A549 (cell line): ENCODE measurements at regions not wholly inside any gene's neighbourhood (a gene's known extent, or its start where the extent isn't known, plus 50 kb on each side); places are given as distances from the start of the nearest gene placed in this dataset.

Source experiments
- ATAC-seq, 2 experiments: fragments of 200-7000 bp in 1 of 2; fragments of >200 bp in 1 of 2; cut with Nextera tagmentation in 1 of 2; cut with Tn5 transposase in 1 of 2; 3 replicates each; pipeline versions ENCODE4 v1.8.0 to v1.9.1; 2018 to 2020; ENCODE audit warnings: mild to moderate bottlenecking in 1 of 2, moderate library complexity in 1 of 2
- CTCF ChIA-PET: fragments of 300-600 bp; sonication (Branson Sonifier 250); formaldehyde crosslinking; extraction: SDS; loops from one replicate; lab custom pipeline; 2021; ENCODE audit warnings: antibody characterized with exemption, inconsistent platforms; lab: Yijun Ruan, JAX
- POLR2A ChIA-PET: fragments of 350-600 bp; formaldehyde crosslinking; extraction: SDS; loops from one replicate; lab custom pipeline; 2021; ENCODE audit warnings: antibody characterized with exemption, inconsistent platforms; lab: Yijun Ruan, JAX
- DNase-seq, 2 experiments: peaks; one replicate each; pipeline versions ENCODE4 v3.0.0 to v3.0.0-alpha.2; 2011 to 2016; ENCODE audit warnings: low read depth in 1 of 2, low spot score in 1 of 2
- FAIRE-seq: peaks from 2 replicates; lab custom pipeline; 2011; peaks lifted over from hg19 to GRCh38; lab: Jason Lieb, UNC
- H3K27ac ChIP-seq, 2 experiments: fragments of >200 bp; sonication (Bioruptor Twin); formaldehyde crosslinking; 3 replicates each; pipeline ENCODE4 v1.5.1; 2016 to 2017
- H3K4me1 ChIP-seq: fragments of >200 bp; sonication (Bioruptor Twin); formaldehyde crosslinking; 3 replicates; pipeline ENCODE4 v1.6.1; 2016
- H3K4me2 ChIP-seq: fragments of >200 bp; sonication (Bioruptor Twin); formaldehyde crosslinking; 3 replicates; pipeline ENCODE4 v1.6.1; 2016
- H3K4me3 ChIP-seq: fragments of >200 bp; sonication (Bioruptor Twin); formaldehyde crosslinking; 3 replicates; pipeline ENCODE4 v1.5.1; 2016
- H3K9me3 ChIP-seq: fragments of >200 bp; sonication (Bioruptor Twin); formaldehyde crosslinking; 3 replicates; pipeline ENCODE4 v1.6.1; 2016
- BHLHE40 ChIP-seq: IDR thresholded peaks from 2 replicates; pipeline ENCODE4 v1.6.1; 2012; ENCODE audit warnings: low read depth, low read length, inconsistent platforms
- CEBPB ChIP-seq, 2 experiments: fragments of >200 bp in 1 of 2; sonication (Bioruptor Twin) in 1 of 2; formaldehyde crosslinking in 1 of 2; IDR thresholded peaks; 2 replicates each; pipeline ENCODE4 v1.6.1; 2012 to 2016
- CHD2 ChIP-seq: fragments of 150-350 bp; IDR thresholded peaks from 2 replicates; pipeline ENCODE4 v1.6.1; 2014; ENCODE audit warnings: low read length; ENCODE audit not compliant: partially characterized antibody
- CHD4 ChIP-seq: fragments of 200-600 bp; sonication (generic); IDR thresholded peaks from 2 replicates; pipeline ENCODE4 v1.6.1; 2016; ENCODE audit warnings: antibody characterized with exemption, mild to moderate bottlenecking, borderline replicate concordance
- E2F6 ChIP-seq: IDR thresholded peaks from 2 replicates; pipeline ENCODE4 v1.6.1; 2012; ENCODE audit warnings: low read depth, borderline replicate concordance
- ELK1 ChIP-seq: fragments of 150-350 bp; IDR thresholded peaks from 2 replicates; pipeline ENCODE4 v1.6.1; 2014; ENCODE audit warnings: low read depth, mild to moderate bottlenecking, low read length
- ESRRA ChIP-seq: fragments of 150-350 bp; IDR thresholded peaks from 2 replicates; pipeline ENCODE4 v1.6.1; 2014; ENCODE audit warnings: mild to moderate bottlenecking, low read length, borderline replicate concordance
- GATA3 ChIP-seq: IDR thresholded peaks from 2 replicates; pipeline ENCODE4 v1.6.1; 2012; ENCODE audit warnings: borderline replicate concordance
- HOXB5 ChIP-seq: fragments of 250-450 bp; sonication (Bioruptor Pico); IDR thresholded peaks from 2 replicates; pipeline ENCODE4 v1.5.0; 2020; ENCODE audit warnings: mild to moderate bottlenecking, moderate library complexity
- JUNB ChIP-seq: fragments of >200 bp; sonication (Bioruptor Twin); formaldehyde crosslinking; IDR thresholded peaks from 2 replicates; pipeline ENCODE4 v1.6.1; 2016
- KDM5A ChIP-seq: fragments of 200-600 bp; sonication (generic); IDR thresholded peaks from 2 replicates; pipeline ENCODE4 v1.6.1; 2016; ENCODE audit warnings: antibody characterized with exemption, mild to moderate bottlenecking
- MAZ ChIP-seq: fragments of 150-350 bp; IDR thresholded peaks from 2 replicates; pipeline ENCODE4 v1.6.1; 2014; ENCODE audit warnings: antibody characterized with exemption, low read depth, low read length, borderline replicate concordance
- NPAS2 ChIP-seq: fragments of 250-450 bp; sonication (Bioruptor Pico); IDR thresholded peaks from 2 replicates; pipeline ENCODE4 v1.8.0; 2022; ENCODE audit warnings: mild to moderate bottlenecking, moderate library complexity, borderline replicate concordance
- NR3C1 ChIP-seq: fragments of >200 bp; sonication (Bioruptor Twin); formaldehyde crosslinking; IDR thresholded peaks from 3 replicates; pipeline ENCODE4 v1.6.1; 2017
- PHF8 ChIP-seq: fragments of 200-600 bp; sonication (generic); IDR thresholded peaks from 2 replicates; pipeline ENCODE4 v1.6.1; 2016; ENCODE audit warnings: low read depth, mild to moderate bottlenecking, antibody characterized with exemption, moderate library complexity, borderline replicate concordance
- RAD21 ChIP-seq, 2 experiments: fragments of >200 bp in 1 of 2; sonication (Bioruptor Twin) in 1 of 2; formaldehyde crosslinking in 1 of 2; IDR thresholded peaks in 1 of 2; conservative IDR thresholded peaks in 1 of 2; 2 replicates in 1 of 2; 3 replicates in 1 of 2; pipeline ENCODE4 v1.6.1; 2012 to 2018; ENCODE audit warnings: inconsistent platforms in 1 of 2
- RCOR1 ChIP-seq: fragments of 150-350 bp; IDR thresholded peaks from 2 replicates; pipeline ENCODE4 v1.6.1; 2014; ENCODE audit warnings: antibody characterized with exemption, low read length, low read depth
- SMC3 ChIP-seq: fragments of >200 bp; sonication (Bioruptor Twin); formaldehyde crosslinking; IDR thresholded peaks from 3 replicates; pipeline ENCODE4 v1.6.1; 2018; ENCODE audit warnings: inconsistent platforms
- TFCP2L1 ChIP-seq: fragments of 250-450 bp; sonication (Bioruptor Pico); IDR thresholded peaks from 2 replicates; pipeline ENCODE4 v1.5.0; 2021; ENCODE audit warnings: mild to moderate bottlenecking
- TP53 ChIP-seq: fragments of 250-450 bp; sonication (Bioruptor Pico); IDR thresholded peaks from 2 replicates; pipeline ENCODE4 v1.5.0; 2021; ENCODE audit warnings: mild to moderate bottlenecking, moderate library complexity
- ZC3H11A ChIP-seq: fragments of 450-650 bp; IDR thresholded peaks from 2 replicates; pipeline ENCODE4 v1.6.1; 2014; ENCODE audit warnings: antibody characterized with exemption, mild to moderate bottlenecking
- ZSCAN20 ChIP-seq: fragments of 250-450 bp; sonication (Bioruptor Pico); IDR thresholded peaks from 2 replicates; pipeline ENCODE4 v1.8.0; 2022; ENCODE audit warnings: mild to moderate bottlenecking, moderate library complexity
- WGBS: methylation state at CpG from one replicate; pipeline ENCODE4 v1.1.6; 2017; ENCODE audit errors: missing lambda C conversion rate; 5-methylcytosine and 5-hydroxymethylcytosine counted together
- TF ChIP-seq, protein P1 (sequence below): fragments of >200 bp; sonication (Bioruptor Twin); formaldehyde crosslinking; IDR thresholded peaks from 2 replicates; pipeline ENCODE4 v1.6.1; 2016
- TF ChIP-seq, protein P2 (sequence below): fragments of 450-650 bp; IDR thresholded peaks from 2 replicates; pipeline ENCODE4 v1.6.1; 2014; ENCODE audit warnings: antibody characterized with exemption

GRCh38 chr2:149709496-149710263, 122.1 kb upstream of the MMADHC start:
- Histone ChIP-seq H3K27ac (no peak overlapping the region), H3K4me2 (no peak overlapping the region), H3K9me3 (peaks cover 5% of the 10 kb centered on the region; the same call in 1 of the 3 replicates), H3K4me1 (no peaks in the 10 kb centered on the region), H3K4me3 (no peak overlapping the region)
- ATAC-seq (no peak), DNase-seq (no peak), FAIRE-seq (no peak)
- POLR2A ChIA-PET: no interaction called here
- CTCF ChIA-PET: no interaction called here
- WGBS: 63% methylated on average over 8 of the region's 8 CpGs
- no peak for TF ChIP-seq KDM5A
- no peak for TF ChIP-seq BHLHE40
- TF ChIP-seq TFCP2L1 (CRISPR knock-in tag): no peak
- TF ChIP-seq, protein P1, sequence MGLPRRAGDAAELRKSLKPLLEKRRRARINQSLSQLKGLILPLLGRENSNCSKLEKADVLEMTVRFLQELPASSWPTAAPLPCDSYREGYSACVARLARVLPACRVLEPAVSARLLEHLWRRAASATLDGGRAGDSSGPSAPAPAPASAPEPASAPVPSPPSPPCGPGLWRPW: no peak
- TF ChIP-seq E2F6: no peak

- CTCF ChIA-PET: interaction anchor here (1.1 kb wide), 1 partner anchor 12 kb away, joined by 3 read pairs; no protein-coding TSS in a partner anchor
- ATAC-seq (no peak), DNase-seq (no peak), FAIRE-seq (no peak)
- Histone ChIP-seq H3K4me3 (no peak overlapping the region), H3K27ac (no peak overlapping the region), H3K9me3 (peaks cover 5% of the 10 kb centered on the region; the same call in 1 of the 3 replicates), H3K4me1 (no peaks in the 10 kb centered on the region), H3K4me2 (no peak overlapping the region)
- 94% methylated on average over 2 of the region's 2 CpGs for WGBS
- POLR2A ChIA-PET: no interaction called here
- TF ChIP-seq RCOR1 (no peak), SMC3 (no peak), NPAS2 (no peak), CEBPB (IDR thresholded peaks at IDR 0.05) (no peak), JUNB (no peak), NR3C1 (no peak), MAZ (no peak), GATA3 (no peak), E2F6 (no peak), HOXB5 (no peak), ELK1 (no peak), RAD21 (conservative IDR thresholded peaks at IDR 0.05 in 1 of 2, IDR thresholded peaks at IDR 0.05 in 1 of 2) (no peak), CHD2 (no peak)
- TF ChIP-seq, protein P2, sequence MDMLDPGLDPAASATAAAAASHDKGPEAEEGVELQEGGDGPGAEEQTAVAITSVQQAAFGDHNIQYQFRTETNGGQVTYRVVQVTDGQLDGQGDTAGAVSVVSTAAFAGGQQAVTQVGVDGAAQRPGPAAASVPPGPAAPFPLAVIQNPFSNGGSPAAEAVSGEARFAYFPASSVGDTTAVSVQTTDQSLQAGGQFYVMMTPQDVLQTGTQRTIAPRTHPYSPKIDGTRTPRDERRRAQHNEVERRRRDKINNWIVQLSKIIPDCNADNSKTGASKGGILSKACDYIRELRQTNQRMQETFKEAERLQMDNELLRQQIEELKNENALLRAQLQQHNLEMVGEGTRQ: no peak
Observed at GRCh38 chr2:149703281-149703680, 115.7 kb upstream of the MMADHC start.

GRCh38 chr2:149702571-149702970, 115.0 kb upstream of the MMADHC start:
- Histone ChIP-seq H3K4me3 (no peak overlapping the region), H3K27ac (no peak overlapping the region), H3K4me2 (no peak overlapping the region), H3K9me3 (peaks cover 5% of the 10 kb centered on the region; the same call in 1 of the 3 replicates), H3K4me1 (no peaks in the 10 kb centered on the region)
- ChIA-PET CTCF (interaction anchor here (1.1 to 1.6 kb wide), 2 partner anchors 11 to 12 kb away, joined by 3 read pairs; no protein-coding TSS in a partner anchor), POLR2A (no interaction called here)
- DNase-seq (no peak), FAIRE-seq (no peak), ATAC-seq (no peak)
- 79% methylated on average over 4 of the region's 4 CpGs for WGBS
- TF ChIP-seq CHD4 (no peak), PHF8 (no peak), TP53 (CRISPR knock-in tag) (no peak), ZC3H11A (no peak), ZSCAN20 (CRISPR knock-in tag) (no peak), TFCP2L1 (CRISPR knock-in tag) (no peak), ESRRA (no peak)
- TF ChIP-seq, protein P1: no peak
